GM19324 (cell line): ENCODE measurements at regions not wholly inside any gene's neighbourhood (a gene's known extent, or its start where the extent isn't known, plus 50 kb on each side); places are given as distances from the start of the nearest gene placed in this dataset.
"Not testable (repeated sequence)": the region's sequence is repeated elsewhere in the genome, so short reads cannot be mapped to it uniquely, and the experiment has no call there.

Experiments
- ATAC-seq: cut with Tn5 transposase; IDR thresholded peaks from one replicate; pipeline ENCODE4 v1.9.1; 2021; ENCODE audit warnings: mild to moderate bottlenecking, moderate library complexity; ENCODE audit not compliant: unreplicated experiment, low FRiP score

- ATAC-seq = no peak
Measured at GRCh38 chr15:61379005-61379404, 149.9 kb upstream of the RORA start.

- no peak for ATAC-seq
Measured at GRCh38 chr15:61376961-61377360, 147.9 kb upstream of the RORA start.

- ATAC-seq = no peak
Measured at GRCh38 chr15:61376516-61376915, 147.4 kb upstream of the RORA start.

- no peak for ATAC-seq
Measured at GRCh38 chr15:61374848-61375247, 145.7 kb upstream of the RORA start.

- ATAC-seq = no peak
Measured at GRCh38 chr15:61367953-61368352, 138.9 kb upstream of the RORA start.

- ATAC-seq = no peak
Measured at GRCh38 chr15:61364871-61365270, 135.8 kb upstream of the RORA start.

DNA sequence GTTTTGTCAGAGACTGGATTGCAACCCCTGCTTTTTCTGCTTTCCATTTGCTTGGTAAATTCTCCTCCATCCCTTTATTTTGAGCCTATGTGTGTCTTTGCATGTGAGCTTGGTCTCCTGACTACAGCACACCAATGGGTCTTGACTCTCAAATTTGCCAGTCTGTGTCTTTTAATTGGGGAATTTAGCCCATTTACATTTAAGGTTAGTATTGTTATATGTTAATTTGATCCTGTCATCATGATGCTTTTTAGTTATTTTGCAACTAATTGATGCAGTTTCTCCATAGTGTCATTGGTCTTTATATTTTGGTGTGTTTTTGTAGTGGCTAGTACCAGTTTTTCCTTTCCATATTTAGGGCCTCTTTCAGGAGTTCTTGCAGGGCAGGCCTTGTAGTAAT lies 133.8 kb upstream of the RORA start:
- not testable (repeated sequence) for ATAC-seq

GRCh38 chr15:61344293-61344692 lies 115.2 kb upstream of the RORA start:
- no peak for ATAC-seq

DNA sequence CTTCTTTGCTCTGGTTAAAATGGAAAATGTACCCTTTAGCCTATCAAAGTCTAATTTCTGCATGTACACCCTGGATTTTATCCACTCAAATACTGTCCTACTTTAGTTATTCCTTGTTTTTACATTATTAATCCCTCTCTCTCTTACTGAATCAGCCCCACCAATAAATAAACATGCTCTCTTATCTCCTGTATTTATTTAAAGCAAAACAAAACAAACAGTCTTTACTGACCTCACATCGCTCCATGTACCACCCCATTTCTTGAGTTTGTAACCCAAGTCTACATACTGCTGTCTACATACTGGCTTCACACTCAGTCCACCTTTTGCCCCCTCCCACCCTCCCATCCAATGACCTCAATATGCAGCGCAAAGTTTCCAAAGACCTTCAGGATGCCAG lies 113.3 kb upstream of the RORA start:
- no peak for ATAC-seq

DNA sequence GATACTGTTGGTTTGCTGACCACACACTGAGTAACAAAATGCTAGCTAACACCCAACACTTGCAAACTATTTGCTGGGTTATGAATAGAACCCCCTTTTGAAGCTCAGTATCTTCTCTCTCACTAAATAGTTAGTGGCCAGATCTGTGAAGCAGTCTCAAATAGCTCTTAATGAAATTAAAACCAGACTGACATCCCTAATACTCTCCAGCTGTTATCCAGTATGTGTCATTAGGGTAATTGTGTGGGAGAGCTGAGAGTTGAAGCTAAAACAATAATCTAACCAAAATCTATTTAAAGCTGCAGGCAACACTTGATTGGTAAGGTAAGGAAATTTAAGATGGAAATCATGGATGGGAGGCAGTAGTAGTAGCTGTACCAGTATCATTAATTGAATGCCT lies 110.4 kb upstream of the RORA start:
- ATAC-seq = no peak

- no peak for ATAC-seq
Measured at GRCh38 chr15:61337541-61337940, 108.4 kb upstream of the RORA start.

DNA sequence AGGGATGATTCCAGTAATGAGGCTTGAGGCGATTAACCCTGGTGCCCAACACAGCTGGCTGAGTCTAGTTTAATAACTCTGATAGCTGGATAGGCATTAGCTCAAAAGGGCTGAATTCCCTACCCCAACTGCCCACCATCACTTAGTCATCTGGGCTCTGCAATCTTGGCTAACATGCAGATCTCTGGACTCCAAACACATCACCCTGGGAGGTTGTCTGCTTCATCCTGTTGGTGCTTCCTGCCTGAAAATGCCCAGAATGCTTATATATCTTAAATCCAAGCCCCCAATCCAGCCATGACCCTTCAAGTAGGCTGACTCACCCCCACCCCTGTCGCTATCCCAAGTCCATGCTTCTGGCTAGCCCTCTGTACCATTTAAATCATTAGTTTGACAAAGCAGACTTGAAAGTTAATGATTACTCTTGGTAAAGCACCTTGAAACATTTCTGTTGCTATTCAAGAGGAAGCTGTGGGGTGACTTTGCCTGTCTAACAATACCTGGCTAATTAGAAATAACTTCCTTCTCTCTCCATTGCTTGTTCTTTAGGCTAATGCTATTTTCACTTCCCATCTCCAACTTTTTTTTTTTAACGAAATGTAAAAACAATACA lies 107.0 kb upstream of the RORA start:
- no peak for ATAC-seq

- not testable (repeated sequence) for ATAC-seq
Measured at GRCh38 chr15:61334714-61335113, 105.6 kb upstream of the RORA start.

DNA sequence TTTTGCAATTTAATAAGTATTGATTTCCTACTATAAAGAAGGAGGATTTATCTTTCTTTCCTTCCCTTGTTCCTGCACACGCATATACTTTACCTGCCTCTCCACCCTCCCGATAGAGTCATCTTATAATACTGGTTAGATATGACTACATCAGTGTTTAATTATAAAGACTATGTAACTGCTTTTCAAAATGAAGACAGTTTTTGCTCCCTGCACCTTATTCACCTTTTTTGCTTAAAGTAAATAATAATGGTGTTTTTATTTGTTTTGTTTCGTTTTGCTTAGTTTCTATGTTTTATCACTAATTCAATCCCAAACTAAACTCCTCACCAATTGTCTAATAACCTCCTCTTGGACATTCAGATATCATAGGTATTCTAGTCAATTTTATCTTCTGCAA lies 101.9 kb upstream of the RORA start:
- ATAC-seq = no peak

DNA sequence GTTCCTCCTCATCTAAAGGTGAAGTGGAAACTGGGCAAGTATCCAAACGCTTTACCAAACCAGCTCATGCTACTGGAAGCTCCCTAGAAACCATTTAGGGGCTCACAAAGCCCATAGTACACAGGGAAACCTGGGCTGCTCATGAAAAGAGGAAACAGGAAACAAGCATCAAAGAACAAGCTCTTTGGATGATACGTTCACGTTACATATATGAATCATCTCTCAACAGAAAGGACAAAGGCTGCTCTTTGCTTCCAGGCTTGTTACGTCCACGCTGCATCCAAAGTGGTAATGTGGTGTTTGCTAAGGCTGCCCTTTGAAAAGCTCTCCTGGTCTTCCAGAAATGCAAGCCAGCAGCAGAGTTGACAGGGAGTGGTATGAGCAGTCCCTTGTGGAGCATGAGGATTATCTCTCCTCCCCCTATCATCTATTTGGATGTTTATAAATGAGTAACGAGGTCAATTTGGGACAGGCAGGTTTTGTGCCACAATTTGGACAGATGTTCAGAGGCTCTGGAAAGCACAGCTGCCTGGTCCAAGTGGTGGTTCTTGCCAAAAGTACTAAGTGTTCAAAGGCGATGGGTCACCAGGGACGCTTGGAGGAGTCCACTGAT lies 98.0 kb upstream of the RORA start:
- no peak for ATAC-seq

GRCh38 chr15:61319892-61320291 lies 90.8 kb upstream of the RORA start:
- ATAC-seq = no peak

DNA sequence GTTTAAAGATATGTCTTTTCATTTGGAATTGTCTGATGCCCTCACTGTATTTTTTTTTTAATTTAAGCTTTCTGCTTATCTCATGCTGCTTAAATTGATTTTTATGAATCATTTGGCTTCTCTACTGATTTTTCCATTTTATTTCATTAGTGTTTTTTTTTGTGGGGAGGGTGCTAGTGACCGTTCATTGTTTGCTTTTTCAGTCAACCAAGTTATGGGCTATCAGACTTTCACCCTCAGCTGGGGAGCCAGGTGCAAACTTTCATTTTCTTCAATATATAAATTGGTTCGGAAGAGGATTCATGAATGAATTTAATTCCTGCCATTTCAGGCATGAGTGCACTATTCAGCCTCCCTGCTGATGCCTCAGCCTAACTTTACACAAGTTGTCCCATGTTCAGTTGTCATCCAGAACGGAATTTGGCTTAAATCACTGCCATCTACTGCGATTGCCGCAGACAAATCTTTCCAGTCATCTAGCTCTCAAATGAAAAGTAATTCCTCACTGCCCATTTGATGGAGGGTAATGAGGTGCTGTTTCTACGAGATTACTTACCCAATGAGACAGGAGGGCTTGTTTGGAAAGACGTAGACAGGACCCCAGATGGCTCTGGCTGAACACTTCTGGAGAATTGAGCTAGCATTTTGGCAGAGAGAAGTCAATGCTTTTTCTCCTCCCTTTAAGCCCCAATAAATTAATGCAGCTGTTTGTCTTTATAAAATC lies 89.9 kb upstream of the RORA start:
- ATAC-seq = no peak

DNA sequence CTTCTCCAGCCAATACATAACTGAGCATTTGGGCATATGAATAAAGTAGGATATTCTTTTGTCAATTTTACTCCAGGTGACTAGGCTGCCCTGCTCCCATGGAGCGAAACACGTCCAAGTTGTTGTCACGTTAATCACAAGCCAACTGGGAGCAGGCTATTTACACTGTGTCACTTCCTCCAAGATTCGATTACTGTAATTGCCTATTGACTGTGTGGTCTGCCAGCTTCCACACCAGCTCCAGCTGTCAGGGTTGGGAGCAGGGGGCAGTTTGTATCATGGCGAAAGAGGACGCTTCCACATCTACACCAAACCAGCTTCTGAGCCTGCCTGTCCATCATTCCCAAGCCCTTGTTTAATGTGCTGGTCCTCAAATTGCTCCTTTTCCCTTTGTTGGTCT lies 89.2 kb upstream of the RORA start:
- no peak for ATAC-seq

DNA sequence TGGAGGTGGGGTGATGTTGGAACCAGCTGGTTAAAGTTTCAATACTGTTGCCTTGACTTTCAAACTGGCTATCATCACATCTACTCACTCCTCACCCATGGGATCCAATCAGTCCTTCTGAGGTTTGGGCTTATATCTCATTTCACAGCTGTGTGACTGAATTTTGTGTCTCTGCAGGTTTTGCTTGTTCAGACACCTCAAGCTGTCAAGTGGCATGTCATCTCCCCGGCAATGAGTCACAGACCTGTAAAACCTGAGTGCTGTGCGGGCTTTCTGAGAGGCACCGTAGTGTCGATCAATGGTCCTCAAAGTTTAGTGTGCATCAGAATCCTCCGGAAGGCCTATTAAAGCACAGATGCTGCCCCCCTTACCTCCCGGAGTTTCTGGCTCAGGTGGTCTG lies 86.4 kb upstream of the RORA start:
- ATAC-seq = no peak

DNA sequence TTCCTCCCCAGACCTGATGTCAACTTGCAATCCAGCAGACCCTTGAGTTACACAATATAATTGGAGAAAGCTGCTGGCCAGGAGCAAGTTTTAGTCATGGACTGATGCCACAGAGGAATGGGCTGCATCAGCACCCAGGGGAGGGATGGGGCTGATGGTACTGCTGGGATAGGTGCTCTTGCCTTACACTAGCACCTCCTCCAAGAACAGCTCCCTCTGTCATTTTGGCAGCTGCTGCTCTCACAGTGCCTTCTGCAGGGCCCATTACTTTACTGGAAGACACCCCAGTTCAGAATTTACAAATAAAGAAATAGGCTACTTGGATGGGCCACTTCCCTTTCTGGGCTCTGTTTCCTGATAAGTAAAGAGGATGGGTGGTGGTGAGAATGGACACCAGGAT lies 85.3 kb upstream of the RORA start:
- ATAC-seq = no peak

DNA sequence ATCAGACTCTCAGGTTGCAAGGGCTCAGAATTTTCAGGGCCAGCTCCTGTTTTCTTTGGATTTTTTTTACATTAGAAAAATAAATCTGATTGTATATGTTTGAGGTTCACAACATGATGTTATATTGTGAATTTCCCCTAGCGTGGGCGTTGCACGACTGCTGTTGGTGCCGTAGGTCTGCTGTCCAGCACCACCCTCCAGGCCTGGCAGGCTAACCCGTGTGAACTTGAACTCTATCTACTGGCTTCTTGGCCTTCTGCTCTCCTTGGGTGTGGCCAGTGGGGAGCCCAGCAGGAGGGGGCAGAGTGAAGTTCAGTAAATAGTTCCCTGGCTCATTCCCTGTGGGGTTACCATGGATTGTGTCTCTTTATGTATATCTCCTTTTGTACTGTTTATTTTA lies 80.5 kb upstream of the RORA start:
- ATAC-seq = no peak

DNA sequence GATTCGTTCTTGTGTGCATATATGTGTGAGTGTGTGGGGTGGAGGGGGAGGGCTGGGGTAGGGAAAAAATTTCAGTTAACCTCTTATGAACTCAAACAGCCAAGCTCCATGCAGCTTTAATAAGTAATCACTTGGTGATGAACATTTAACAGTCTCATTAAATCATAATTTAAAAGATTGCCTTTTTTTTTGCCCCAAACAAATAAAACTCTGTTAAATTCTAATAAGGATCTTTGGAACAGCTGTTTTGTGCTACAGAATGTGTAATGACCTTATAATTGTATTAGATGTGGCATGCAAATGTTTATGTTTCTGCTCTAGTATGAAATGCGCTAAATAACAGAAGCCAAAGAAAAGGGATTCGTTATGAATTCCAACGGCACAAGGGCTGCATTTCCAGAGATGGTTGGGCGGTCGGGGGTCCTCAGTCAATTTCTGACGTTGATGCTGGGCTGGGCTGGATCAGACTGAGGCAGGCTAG lies 80.0 kb upstream of the RORA start:
- no peak for ATAC-seq
